B cell (primary cell): ENCODE measurements at regions not wholly inside any gene's neighbourhood (a gene's known extent, or its start where the extent isn't known, plus 50 kb on each side); places are given as distances from the start of the nearest gene placed in this dataset.

Experiments
- EZH2 ChIP-seq: IDR thresholded peaks from 2 replicates; pipeline ENCODE4 v1.6.1; 2012; ENCODE audit warnings: borderline replicate concordance, low read depth, mild to moderate bottlenecking, moderate library complexity, low read length; ENCODE audit not compliant: insufficient read depth, poor library complexity, severe bottlenecking
- TF ChIP-seq, protein P1 (sequence below): fragments of 200-600 bp; IDR thresholded peaks from one replicate; pipeline ENCODE4 v1.8.0; 2022; ENCODE audit warnings: antibody characterized with exemption, mild to moderate bottlenecking

DNA sequence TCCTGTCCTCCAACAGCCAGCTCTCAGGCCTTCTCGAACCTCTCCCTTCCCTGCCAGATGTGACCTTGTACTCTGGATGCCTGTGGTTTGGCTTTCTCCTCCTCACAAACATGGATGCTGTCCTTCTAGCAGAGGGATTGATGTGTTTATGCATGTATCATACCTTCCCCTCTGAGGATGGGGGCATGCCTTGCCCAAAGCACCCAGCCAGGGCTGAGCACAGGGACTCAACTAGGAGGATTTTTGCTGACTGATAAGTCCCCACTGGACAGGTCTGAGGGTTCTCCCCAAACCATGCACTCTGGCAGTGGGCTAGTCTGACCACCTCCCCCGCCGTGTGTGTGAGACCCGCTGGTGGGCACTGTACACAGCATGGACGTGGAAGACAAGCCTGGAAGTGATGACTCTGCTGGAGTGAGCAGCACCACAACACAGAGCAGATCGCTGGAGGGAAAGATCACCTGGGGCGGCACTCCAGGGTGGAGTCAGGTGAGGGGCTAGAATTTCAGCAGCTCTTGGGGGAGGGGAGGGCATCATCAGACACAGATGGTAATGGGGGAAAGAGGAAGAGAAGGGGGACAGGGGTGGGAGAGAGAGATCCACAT lies 360.3 kb upstream of the ZNF507 start:
- TF ChIP-seq, protein P1, sequence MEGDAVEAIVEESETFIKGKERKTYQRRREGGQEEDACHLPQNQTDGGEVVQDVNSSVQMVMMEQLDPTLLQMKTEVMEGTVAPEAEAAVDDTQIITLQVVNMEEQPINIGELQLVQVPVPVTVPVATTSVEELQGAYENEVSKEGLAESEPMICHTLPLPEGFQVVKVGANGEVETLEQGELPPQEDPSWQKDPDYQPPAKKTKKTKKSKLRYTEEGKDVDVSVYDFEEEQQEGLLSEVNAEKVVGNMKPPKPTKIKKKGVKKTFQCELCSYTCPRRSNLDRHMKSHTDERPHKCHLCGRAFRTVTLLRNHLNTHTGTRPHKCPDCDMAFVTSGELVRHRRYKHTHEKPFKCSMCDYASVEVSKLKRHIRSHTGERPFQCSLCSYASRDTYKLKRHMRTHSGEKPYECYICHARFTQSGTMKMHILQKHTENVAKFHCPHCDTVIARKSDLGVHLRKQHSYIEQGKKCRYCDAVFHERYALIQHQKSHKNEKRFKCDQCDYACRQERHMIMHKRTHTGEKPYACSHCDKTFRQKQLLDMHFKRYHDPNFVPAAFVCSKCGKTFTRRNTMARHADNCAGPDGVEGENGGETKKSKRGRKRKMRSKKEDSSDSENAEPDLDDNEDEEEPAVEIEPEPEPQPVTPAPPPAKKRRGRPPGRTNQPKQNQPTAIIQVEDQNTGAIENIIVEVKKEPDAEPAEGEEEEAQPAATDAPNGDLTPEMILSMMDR: no peak
- TF ChIP-seq EZH2: no peak
